ENCODE measurements at regions not wholly inside any gene's neighbourhood (a gene's known extent, or its start where the extent isn't known, plus 50 kb on each side); places are given as distances from the start of the nearest gene placed in this dataset.

DNA sequence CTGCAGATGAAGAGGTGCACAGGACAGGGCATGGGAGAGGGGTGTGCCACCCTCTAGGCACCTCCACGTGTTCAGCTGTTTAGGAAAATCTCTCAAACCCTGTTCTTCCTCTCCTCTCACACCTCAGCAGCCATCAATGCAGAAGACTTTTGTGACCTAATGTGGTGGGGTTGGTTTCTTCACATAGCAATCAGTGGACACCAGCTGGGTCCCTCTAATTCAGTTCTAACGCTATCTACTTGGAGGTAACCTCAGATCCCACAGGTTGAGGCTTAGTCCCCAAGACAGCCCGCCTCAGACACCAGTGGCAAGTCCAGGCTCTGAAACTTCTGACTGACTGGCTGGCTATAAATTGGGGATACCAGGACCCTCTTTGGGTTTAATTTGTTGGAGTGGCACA lies 69.9 kb upstream of the ANKRD10 start:
- TF ChIP-seq CTCF (IDR thresholded peaks at IDR 0.05 in 8 of 11, conservative IDR thresholded peaks at IDR 0.05 in 3 of 11) (no peak), POLR2A (IDR thresholded peaks at IDR 0.05) (no peak)
